ENCODE measurements at regions not wholly inside any gene's neighbourhood (a gene's known extent, or its start where the extent isn't known, plus 50 kb on each side); places are given as distances from the start of the nearest gene placed in this dataset.

DNA sequence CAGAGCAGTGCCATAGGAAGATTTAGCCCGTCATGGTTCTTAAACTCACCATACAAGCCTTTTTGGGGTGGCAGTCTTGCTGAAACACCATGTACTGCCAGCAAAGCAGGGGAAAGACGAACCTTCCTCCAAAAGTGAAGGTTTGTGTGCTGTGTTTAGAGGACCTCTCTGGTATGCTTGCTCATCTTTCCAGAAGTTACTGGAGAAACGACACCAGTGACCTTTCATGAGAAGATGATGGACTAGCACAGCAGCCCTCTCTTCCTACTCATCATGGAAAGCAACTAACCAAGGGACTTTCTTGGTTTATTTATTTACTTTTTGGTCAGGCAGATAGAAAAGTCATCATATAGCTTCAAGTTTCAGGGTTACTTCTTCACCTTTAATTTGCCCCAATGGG, 247.4 kb downstream of the PTEN start:
- peak; percentile 55 for DNase-seq

GRCh38 chr10:88111294-88111693, 247.9 kb downstream of the PTEN start:
- DNase-seq, result peak; percentile 52

GRCh38 chr10:88113232-88113631, 249.8 kb downstream of the PTEN start:
- DNase-seq, result peak; percentile 25

DNA sequence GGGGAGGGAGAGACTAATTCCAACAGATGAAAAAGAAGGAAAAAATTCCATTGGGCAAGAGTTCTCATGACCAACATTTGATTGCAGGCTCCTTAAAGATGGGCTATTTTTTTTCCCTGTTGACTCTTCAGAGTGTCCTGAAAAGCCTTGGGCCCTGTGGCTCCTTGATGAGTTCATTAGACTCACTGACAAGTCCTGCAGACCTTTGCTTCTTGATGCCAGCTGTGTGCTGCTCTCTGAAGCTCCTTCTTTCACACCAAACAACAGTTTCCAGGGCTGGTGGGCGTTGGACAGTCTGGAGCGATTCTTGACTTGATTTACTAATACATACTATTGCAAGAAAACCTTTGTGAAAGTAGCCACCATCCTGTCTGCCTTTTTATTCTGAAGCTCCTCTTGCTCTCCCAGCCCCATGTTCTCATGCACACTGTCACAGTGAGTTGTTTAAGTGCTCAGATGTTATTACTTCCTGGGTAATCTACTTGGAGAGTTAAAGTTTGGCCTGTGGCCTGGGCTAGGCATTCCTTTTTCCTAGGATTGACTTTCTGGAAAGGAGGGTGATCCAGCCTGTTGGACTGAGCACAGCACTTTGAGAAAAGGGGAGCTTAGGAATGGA, 250.3 kb downstream of the PTEN start:
- DNase-seq, result no peak

GRCh38 chr10:88114368-88114767, 250.9 kb downstream of the PTEN start:
- peak; percentile 73 for DNase-seq

- no peak for DNase-seq
Observed at GRCh38 chr10:88115407-88115806, 252.0 kb downstream of the PTEN start.

- DNase-seq, result peak; percentile 41
Observed at GRCh38 chr10:88115968-88116367, 252.5 kb downstream of the PTEN start.

- peak; percentile 76 for DNase-seq
Observed at GRCh38 chr10:88116481-88116880, 253.1 kb downstream of the PTEN start.

DNA sequence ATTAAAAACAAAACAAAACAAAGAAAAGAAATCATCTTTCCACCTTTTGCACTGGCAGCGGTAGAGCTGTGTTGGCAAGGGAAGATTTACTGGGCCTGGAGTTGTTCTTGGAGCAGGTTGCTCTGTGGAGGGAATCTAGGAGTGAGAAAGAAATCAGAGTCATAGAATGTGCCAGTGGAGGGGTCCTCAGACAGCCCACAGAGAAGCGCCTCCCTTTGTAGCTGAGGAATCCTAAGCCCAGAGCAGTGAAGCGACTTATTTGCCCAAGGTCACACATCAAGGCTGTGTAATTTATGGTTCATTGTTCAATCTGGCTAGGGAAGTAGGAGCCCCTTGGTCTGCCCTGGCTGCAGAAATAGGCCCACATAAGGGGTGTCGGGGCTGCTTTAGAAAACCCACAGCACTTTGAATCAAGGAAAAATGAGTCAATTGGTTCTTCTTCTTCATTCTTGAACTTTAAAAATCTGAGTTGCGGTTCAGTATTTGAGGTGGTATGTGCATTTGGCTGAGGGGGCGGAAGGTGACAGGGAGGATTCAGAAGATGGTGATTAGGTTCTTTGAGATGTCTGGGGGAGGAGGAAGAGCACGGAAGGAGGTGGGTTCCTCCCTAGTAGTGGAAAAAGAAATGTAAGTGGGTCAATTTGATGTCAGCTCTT, 253.7 kb downstream of the PTEN start:
- no peak for DNase-seq

DNA sequence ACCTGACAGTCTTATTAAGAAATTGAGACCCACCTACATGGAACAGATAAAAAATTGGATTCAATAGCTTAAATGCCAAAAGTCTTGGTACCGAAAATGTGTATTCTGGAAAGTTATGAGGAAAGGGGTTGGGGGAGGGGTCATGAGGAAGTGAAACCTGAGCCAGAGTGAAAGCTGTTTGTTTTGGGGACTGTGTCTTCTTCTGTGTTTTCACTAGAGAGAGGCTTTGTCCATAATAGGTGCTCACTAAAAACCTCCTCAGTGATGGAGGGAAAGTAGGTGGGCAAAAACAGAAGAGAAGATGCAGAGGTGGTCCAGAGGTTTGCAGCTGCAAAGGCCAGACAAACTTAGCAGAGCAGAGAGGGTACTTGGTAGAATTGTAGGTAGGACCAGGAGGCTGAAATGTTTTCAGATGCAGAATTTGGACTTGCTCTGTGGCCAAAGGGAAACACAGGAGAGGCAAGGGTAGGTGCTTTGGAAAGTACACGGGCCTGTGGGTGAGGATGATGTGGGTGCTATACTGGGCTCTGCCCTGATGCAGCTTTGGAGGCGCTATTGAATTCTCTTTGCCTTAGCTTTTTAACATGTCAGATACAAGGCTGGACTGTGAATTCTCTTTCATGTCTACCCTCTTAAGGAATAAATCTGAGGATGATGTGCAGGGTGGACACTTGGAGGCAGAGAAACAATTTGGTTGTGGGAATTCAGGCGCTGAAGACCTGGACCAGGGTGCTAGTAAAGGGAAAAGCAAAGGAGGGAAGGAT, 254.6 kb downstream of the PTEN start:
- peak; percentile 70 for DNase-seq

DNA sequence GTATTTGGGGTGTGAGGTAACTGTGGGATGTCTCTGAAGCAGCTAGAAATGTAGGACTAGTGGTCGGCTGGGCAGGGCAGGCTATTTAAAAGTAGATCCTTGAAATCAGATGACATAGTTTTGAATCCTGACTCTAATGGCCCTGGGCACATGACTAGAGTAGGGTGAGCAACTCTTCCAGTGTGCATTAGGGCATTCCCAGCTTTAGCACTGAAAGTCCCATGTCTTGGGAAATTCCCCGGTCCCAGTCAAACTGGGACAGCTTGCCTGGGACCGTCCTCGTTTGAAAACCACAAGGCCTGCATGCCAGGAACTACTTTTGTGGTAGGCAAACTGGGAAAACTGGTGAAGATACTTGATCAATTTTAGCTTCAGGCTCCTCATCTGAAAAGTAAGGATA, 255.3 kb downstream of the PTEN start:
- DNase-seq, result peak; percentile 88

GRCh38 chr10:88119160-88119559, 255.7 kb downstream of the PTEN start:
- no peak for DNase-seq

DNA sequence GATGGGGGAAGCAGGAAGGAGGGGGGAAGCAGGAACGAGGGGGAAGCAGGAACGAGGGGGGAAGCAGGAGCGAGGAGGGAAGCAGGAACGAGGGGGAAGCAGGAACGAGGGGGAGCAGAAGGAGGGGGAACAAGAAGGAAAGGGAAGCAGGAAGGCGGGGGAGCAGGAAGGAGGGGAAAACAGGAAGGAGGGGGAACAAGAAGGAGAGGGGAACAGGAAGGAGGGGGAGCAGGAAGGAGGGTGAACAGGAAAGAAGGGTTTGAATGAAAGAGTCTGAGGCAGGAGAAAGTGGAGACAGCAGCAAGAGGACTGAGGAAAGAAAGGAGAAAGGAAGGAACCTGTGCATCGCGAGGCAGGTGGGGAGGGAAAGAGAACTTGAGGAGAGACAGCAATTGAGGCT, 256.6 kb downstream of the PTEN start:
- DNase-seq, result no peak

GRCh38 chr10:88120599-88121333, 257.3 kb downstream of the PTEN start:
- DNase-seq, result no peak

DNA sequence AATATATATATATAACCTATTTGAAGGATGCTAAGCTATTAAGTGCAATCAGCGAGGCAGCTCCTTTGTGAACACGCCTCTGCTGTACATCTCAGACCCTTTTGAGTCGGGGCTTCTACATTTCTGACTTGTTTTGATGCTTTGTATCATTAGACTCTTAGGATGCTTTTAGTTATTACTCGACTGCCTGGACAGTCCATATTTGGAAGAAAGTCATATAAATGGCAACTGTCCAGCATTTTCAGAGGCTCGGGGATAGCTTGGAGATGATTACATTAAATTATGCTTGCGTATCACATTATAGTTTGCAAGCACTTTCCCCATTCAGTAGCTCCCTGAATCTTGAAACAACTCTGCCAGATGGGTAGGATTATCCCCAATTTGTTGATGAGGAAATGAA, 257.9 kb downstream of the PTEN start:
- no peak for DNase-seq

DNA sequence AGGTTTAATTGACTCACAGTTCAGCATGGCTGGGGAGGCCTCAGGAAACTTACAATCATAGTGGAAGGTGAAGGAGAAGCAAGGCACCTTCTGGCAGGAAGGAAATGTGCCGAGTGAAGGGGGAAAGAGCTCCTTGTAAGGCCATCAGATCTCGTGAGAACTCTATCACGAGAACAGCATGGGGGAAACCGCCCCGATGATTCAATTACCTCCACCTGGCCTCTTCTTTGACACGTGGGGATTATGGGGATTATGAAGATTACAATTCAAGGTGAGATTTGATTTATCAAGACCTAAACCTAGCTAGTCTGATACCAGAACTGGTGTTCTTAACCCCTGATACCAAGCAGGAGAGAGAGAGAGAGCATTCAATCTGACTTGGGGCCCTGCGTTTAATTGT, 258.7 kb downstream of the PTEN start:
- no peak for DNase-seq

DNA sequence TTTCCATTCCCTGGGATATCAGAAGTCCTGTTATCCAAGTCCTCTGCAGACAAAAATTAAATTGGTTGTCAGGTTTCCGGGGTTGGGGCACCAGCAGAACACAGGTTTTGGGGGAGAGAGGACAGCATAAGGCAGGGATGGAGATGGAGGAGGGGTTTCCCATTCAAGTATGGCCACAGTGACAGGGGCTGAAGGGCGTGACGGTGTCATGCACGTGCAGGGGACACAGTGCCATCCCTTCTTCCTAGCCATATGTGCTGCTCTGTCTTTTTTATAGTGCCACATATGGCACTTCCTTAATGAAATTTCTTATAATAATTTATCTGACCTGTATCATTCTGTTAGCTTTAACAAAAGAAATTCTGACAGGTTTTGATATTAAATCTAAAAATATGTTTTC, 259.2 kb downstream of the PTEN start:
- DNase-seq, result no peak

DNA sequence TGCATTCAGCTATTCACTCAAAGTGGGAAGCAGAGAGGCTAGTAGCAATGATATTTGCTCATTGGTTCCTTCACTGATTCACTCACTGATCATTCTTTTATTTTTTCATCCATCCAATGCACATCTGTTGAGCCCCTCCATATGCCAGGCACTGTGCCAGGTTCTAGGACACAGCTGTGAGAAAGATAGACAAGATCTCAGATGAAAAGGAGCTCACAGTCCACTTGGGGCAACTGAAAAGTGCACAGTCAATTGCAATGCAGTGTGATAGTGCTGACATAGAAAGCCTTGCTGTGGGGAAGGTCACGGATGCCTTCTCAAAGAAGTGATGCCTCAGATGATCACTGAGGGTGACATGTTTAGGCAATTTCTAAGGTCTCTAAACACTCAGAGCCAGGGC, 262.3 kb downstream of the PTEN start:
- no peak for DNase-seq

GRCh38 chr10:88126699-88127098, 263.3 kb downstream of the PTEN start:
- DNase-seq, result no peak

DNA sequence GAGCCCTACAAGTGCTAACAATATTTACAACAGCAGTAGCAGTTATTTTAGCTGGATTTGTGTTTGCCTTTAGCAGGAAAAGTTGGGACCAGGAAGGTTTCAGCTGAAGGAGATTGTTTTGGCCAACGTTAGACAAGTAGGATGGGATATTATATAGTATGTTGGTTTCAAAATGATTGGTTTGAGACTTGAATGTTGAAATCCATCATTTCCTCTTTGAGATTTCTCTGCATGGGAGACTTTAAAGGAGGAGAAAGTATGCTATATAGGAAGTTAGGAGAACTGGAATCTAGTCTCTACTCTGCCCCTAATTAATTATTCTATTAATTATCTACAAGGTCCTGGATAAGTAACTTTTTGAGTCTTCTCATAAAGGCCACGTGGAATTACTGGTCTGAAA, 263.8 kb downstream of the PTEN start:
- peak; percentile 67 for DNase-seq

- DNase-seq, result no peak
Observed at GRCh38 chr10:88127766-88128165, 264.3 kb downstream of the PTEN start.

DNA sequence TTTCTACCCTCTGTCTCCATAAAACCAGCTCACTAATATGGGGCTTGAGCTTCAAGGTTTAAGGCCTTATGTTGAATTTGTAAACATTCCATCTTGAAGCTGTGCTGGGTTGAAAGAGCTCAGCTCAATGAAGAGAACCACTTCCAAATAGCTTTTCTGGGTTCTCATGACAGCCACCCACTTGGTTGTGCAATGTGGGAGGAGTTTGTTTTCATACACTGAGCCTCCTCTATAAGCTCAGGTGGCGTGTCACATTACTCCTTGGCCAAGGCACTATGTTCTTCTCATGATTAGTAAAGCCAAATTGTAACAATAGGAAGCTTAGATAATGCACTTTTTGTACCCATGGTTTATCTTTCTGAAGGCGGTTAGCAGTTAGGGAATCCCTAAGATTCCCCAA, 265.6 kb downstream of the PTEN start:
- no peak for DNase-seq

- DNase-seq, result no peak
Observed at GRCh38 chr10:88130912-88131311, 267.5 kb downstream of the PTEN start.
